Left ventricle myocardium inferior (tissue), 1 donor: ENCODE measurements at regions not wholly inside any gene's neighbourhood (a gene's known extent, or its start where the extent isn't known, plus 50 kb on each side); places are given as distances from the start of the nearest gene placed in this dataset.

Experiments used
- DNase-seq: peaks from one replicate; pipeline ENCODE4 v3.0.0-alpha.2; 2020
- H3K27ac ChIP-seq: fragments of 200-600 bp; replicated peaks from 2 replicates; pipeline ENCODE4 v1.8.0; 2021
- H3K27me3 ChIP-seq: fragments of 200-600 bp; 2 replicates; pipeline ENCODE4 v1.8.0; 2021; ENCODE audit warnings: low read depth
- H3K36me3 ChIP-seq: fragments of 200-600 bp; 2 replicates; pipeline ENCODE4 v1.8.0; 2021
- H3K4me1 ChIP-seq: fragments of 200-600 bp; 2 replicates; pipeline ENCODE4 v1.8.0; 2021
- H3K4me3 ChIP-seq: fragments of 200-600 bp; 2 replicates; pipeline ENCODE4 v1.8.0; 2021; ENCODE audit warnings: mild to moderate bottlenecking, moderate library complexity
- H3K9me3 ChIP-seq: fragments of 200-600 bp; replicated peaks from 2 replicates; pipeline ENCODE4 v1.8.0; 2021
- CTCF ChIP-seq: fragments of 200-600 bp; IDR thresholded peaks from 2 replicates; pipeline ENCODE4 v1.8.0; 2021; ENCODE audit warnings: antibody characterized with exemption, mild to moderate bottlenecking, borderline replicate concordance
- intact Hi-C: fragments of 100-400 bp; cut with micrococcal nuclease; formaldehyde crosslinking; loops from one replicate; pipeline ENCODE4 v1.11.0; 2022
- donor health status: DM: no; HTN: yes; CAD: no; lungs with severe emphysema.

- Histone ChIP-seq H3K36me3 (no peaks in the 10 kb centered on the region), H3K9me3 (no peaks in the 10 kb centered on the region), H3K27ac (no peak overlapping the region), H3K27me3 (peaks cover 4% of the 10 kb centered on the region), H3K4me1 (no peaks in the 10 kb centered on the region), H3K4me3 (no peak overlapping the region)
- no peak for TF ChIP-seq CTCF
- no peak for DNase-seq
- intact Hi-C loops = no loop called here
Observed at GRCh38 chr5:164052536-164053093, 547.2 kb downstream of the MAT2B start.

- H3K4me1 ChIP-seq = no peaks in the 10 kb centered on the region
- no peak overlapping the region for H3K4me3 ChIP-seq
- no peak overlapping the region for H3K27ac ChIP-seq
- no peaks in the 10 kb centered on the region for H3K36me3 ChIP-seq
- intact Hi-C loops = no loop called here
- H3K9me3 ChIP-seq = no peaks in the 10 kb centered on the region
- TF ChIP-seq CTCF = no peak
- no peak for DNase-seq
- no peaks in the 10 kb centered on the region for H3K27me3 ChIP-seq
Observed at GRCh38 chr5:164053123-164053522, 547.7 kb downstream of the MAT2B start.

- intact Hi-C loops = no loop called here
- Histone ChIP-seq H3K36me3 (no peaks in the 10 kb centered on the region), H3K4me1 (no peaks in the 10 kb centered on the region), H3K9me3 (no peaks in the 10 kb centered on the region), H3K27me3 (no peaks in the 10 kb centered on the region), H3K27ac (no peak overlapping the region), H3K4me3 (no peak overlapping the region)
- DNase-seq = no peak
- no peak for TF ChIP-seq CTCF
Observed at GRCh38 chr5:164054461-164054860, 549.0 kb downstream of the MAT2B start.

GRCh38 chr5:164057121-164057520 lies 551.7 kb downstream of the MAT2B start:
- intact Hi-C loops = no loop called here
- no peak for DNase-seq

GRCh38 chr5:164058621-164059020 lies 553.2 kb downstream of the MAT2B start:
- no peaks in the 10 kb centered on the region for H3K4me1 ChIP-seq
- no peak for DNase-seq
- H3K9me3 ChIP-seq = peaks cover under 1% of the 10 kb centered on the region
- no peak for TF ChIP-seq CTCF
- H3K27me3 ChIP-seq = no peaks in the 10 kb centered on the region
- no peaks in the 10 kb centered on the region for H3K36me3 ChIP-seq
- no peak overlapping the region for H3K4me3 ChIP-seq
- intact Hi-C loops = no loop called here
- H3K27ac ChIP-seq = no peak overlapping the region

More at GRCh38 chr5:164057121-164057520, 551.7 kb downstream of the MAT2B start:
- Histone ChIP-seq H3K4me1 (no peaks in the 10 kb centered on the region), H3K27me3 (no peaks in the 10 kb centered on the region), H3K9me3 (no peaks in the 10 kb centered on the region), H3K27ac (no peak overlapping the region), H3K4me3 (no peak overlapping the region), H3K36me3 (no peaks in the 10 kb centered on the region)
- TF ChIP-seq CTCF = no peak
